Hematopoietic multipotent progenitor cell treated with erythropoietin and hydrocortisone succinate and interleukin-3 and kit ligand, for 15 days (in vitro differentiated cells): ENCODE measurements at regions not wholly inside any gene's neighbourhood (a gene's known extent, or its start where the extent isn't known, plus 50 kb on each side); places are given as distances from the start of the nearest gene placed in this dataset.
"Not testable (repeated sequence)": the region's sequence is repeated elsewhere in the genome, so short reads cannot be mapped to it uniquely, and the experiment has no call there.

Experiments
- DNase-seq: peaks from one replicate; pipeline ENCODE4 v3.0.0-alpha.2; 2015; ENCODE audit warnings: low spot score

DNA sequence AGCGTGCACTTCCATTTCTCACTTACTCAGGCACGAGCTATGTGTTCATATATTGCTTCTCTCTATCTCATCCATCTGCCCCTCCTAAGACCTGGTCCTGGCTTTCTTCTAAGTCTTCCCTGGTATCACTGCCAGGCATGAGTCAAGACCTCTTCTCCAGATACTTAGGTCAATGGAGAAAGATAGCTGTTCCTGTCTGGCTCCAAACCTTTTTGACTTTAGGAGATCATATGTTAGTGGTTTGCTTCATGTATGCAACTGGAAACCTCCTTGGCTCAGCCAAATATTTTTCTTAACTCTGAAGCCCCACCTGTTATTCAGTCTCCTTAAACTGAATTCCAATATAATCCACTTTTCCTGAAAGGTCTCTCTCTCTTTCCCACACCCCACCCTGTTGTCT lies 211.6 kb upstream of the PTBP2 start:
- DNase-seq, result no peak

GRCh38 chr1:96510391-96510790 lies 211.2 kb upstream of the PTBP2 start:
- DNase-seq, result no peak

DNA sequence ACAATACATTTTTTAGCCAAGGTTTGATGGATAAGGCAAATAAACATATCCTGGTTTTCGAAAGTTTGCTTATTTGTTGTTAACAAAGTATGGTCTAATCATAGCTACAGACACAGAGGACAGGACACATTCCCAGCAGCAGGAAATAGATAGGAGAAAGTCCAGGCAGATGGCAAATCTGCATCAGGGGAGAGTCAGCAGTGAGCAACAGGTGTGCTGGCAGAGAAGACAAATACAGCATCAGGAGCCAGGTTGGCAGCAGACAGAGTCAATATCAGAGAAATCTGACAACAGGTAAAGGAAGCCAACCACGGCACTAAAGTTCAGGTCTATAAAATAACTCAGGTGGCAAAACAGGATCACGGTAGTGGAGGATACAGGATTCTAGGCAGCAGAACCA lies 210.7 kb upstream of the PTBP2 start:
- no peak for DNase-seq

- no peak for DNase-seq
Observed at GRCh38 chr1:96513136-96513535, 208.4 kb upstream of the PTBP2 start.

- DNase-seq, result no peak
Observed at GRCh38 chr1:96515430-96515829, 206.2 kb upstream of the PTBP2 start.

GRCh38 chr1:96515925-96516324 lies 205.7 kb upstream of the PTBP2 start:
- no peak for DNase-seq

DNA sequence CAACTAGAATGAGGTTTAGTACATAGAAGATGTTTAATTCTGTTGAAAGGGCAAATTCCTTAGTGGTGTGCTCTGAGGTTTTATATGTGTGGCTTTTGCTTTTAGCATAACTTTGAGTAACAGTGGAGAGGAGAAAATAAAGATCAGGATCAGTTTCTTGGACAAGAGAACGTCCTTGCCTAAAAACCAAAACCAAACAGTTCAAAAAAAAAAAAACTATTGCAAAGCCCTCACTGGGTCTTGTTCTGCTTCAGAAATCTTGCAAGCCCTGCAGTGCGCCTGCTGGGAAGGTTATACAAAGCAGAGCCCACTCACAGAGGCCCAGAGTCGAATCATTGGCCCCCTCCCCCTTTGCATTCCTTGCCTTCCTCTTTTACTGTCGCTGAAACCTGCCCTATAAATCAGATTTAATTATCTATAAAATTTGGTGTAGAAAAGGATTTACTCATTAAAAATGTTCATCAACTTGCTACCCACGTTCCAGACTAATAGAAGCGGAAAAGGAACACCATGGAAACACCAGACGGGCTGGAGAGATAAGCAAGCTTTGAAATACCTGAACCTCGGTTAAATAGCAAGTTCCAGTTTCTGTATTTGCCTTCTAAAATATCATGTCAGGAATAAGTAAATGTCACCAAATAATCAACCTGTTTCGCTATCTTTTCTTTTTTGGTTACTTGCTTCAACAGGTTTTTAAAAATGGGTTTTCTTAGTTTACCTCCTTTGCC lies 201.6 kb upstream of the PTBP2 start:
- no peak for DNase-seq

GRCh38 chr1:96520579-96520947 lies 201.0 kb upstream of the PTBP2 start:
- no peak for DNase-seq

DNA sequence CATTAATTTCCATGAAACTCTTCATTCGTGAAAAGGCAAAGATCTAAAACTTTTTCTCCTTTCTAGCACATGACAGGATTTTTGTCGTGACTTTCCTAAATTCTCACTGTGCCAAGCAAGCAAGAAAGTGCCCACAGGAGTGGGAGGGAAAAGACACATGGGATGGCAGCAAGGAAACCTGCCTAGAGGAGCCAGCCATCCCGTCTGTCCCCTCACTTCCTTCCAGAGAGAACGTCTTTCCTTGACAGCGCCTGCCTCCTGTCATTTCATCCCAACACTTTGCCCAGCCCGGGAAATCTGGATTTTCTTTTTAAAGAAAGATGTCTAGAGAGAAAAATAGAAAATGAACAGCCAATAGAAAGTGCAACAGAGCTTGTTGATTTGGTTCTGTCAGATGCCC lies 200.6 kb upstream of the PTBP2 start:
- no peak for DNase-seq

DNA sequence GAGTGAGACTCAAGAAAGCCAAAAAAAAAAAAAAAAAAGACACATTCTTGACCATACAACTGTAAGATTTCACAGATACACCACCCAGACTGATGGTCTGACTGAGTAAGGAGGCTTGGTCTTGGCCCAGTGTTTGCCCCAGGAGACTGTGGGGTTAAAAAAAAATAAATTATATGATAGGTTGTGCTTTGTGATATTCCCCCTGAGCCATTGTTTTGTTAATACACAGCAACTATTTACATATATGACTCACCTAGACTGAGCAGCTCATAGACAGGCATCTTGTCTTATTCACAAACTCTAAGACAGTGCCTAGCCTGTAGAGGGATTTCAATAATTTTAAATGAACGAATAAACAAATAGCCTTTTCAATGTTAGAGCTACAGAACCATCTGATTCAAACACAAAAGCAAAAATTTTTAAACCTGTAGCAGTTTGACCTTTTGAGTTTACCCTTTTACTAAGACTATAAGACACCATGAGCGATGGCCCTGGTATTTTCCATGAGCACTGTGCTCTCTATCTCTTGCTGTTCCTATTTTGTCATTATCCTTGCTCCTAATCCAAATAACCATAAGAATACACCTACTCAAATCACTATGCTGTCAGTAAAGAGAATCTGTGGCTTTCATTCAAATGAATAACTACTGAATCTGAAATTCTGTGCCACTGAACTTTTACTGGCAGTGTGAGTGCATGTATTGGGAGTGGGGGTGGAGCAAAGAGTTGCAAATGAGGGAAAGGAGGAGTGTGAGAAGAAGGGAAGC lies 199.4 kb upstream of the PTBP2 start:
- DNase-seq, result no peak

GRCh38 chr1:96522927-96523326 lies 198.7 kb upstream of the PTBP2 start:
- DNase-seq, result no peak

- no peak for DNase-seq
Observed at GRCh38 chr1:96524100-96524499, 197.5 kb upstream of the PTBP2 start.

GRCh38 chr1:96525657-96526557 lies 195.7 kb upstream of the PTBP2 start:
- no peak for DNase-seq

GRCh38 chr1:96528672-96529071 lies 192.9 kb upstream of the PTBP2 start:
- not testable (repeated sequence) for DNase-seq

DNA sequence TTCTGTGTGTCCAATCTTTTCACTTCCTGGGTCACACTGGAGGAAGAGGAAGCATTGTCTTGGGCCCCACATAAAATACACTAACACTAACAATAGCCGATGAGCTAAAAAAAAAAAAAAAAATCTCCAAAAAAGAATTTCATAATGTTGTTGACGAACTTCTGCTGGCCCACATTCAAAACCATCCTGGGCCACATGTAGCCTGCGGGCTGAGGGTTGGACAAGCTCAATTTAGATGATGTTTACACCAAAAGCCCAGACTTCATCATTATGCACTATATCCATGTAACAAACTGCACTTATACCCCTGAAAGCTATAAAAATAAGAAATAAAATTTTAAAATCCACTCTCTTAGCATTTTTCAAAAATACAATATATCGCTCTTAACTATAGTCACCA lies 187.8 kb upstream of the PTBP2 start:
- no peak for DNase-seq

DNA sequence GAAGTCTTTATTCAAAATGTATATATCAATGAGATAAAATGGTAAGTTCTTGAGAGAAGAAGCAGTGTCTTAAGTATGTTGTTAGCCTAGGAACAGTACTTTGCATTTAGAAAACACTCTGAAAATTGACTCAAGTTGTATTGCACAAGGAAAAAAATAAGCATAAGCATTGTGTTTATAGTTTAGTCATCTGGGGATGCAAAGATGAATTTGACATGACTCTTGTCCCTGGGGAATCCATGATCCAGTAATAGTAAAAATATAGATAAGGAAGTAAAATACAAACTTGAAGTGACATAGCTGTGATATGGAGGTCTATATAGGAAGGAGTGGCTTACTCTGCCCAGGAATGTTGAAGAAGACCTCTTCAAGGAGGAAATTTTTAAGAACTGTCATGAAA lies 185.0 kb upstream of the PTBP2 start:
- DNase-seq, result no peak

- no peak for DNase-seq
Observed at GRCh38 chr1:96538111-96538641, 183.4 kb upstream of the PTBP2 start.

GRCh38 chr1:96538883-96539282 lies 182.7 kb upstream of the PTBP2 start:
- DNase-seq, result no peak

DNA sequence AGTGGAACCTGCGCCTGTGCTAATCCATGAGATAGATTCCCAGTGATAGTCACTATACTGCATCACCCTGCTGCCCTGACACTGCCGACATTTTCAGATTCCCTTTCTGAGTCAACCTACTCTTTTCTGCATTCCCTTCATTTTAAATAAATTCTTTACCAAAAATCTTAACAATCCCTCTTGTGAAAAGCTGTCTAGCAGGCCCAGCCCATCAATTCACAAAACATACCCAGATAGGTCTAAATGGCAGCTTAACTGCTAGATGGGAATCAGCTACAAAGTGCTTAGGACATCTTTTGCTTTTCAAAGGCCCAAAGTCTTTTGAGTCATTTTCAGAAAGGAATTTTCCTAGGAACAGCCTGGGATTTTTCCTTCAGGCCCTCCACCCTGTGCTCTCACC lies 180.1 kb upstream of the PTBP2 start:
- no peak for DNase-seq

DNA sequence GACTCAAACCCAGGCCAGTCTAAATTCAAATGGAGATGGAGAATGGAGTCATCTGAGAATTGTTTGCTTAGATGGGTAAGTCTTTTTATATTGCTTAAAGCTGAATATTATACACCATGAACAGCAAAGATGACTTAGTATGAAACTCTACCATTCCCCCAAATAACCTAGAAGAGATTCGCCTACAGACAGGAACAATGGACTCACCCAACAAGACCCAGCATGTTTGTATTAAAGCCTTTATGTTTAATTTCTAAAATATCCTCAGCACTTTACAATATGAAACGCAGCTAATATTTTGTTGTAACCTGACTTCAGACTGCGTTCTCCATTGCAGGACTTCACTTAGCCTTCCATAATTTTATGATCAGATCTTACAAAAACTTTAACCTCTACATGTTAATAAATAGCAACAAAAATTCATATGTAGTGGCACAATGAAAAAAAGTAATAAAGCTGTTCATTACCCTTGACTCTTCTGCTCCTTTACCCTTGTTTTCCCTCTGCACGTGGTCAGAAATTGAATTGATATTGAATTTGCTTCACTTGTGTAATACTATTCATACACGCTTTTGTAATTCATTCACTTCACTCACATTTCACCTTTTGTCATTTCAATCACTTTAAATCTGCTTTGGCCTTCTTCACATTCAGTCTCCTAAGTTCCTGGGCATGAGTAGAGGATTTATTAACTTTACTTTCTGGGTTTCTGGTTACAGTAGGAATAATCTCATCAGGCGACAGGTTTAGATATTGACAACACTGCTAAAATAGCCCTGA lies 177.3 kb upstream of the PTBP2 start:
- DNase-seq, result no peak

DNA sequence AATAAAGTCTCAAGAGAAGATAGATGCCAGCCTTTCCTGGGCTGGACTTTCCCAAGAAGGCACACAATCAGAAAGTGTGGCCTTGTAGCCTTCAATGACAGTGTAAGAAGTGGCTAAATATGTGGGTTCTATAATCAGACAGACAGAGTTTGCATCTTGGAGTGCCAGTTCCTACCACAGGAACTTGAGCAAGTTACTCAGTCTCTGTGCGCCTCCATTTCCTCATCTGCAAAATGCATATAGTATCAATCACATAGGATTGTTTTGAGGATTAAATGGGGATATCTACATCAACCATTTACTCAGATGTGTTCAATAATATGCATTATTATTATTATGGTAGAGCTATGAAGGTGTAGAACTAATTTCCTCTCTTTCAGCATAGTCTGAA lies 176.8 kb upstream of the PTBP2 start:
- DNase-seq, result no peak
